Upper lobe of right lung (tissue), 1 donor: ENCODE measurements at regions not wholly inside any gene's neighbourhood (a gene's known extent, or its start where the extent isn't known, plus 50 kb on each side); places are given as distances from the start of the nearest gene placed in this dataset.

Experiments used
- ATAC-seq: fragments of 200-7000 bp; cut with Tn5 transposase; one replicate; pipeline ENCODE4 v1.9.1; 2020; ENCODE audit warnings: mild to moderate bottlenecking, moderate library complexity
- DNase-seq: peaks from one replicate; pipeline ENCODE4 v3.0.0-alpha.2; 2020
- H3K27ac ChIP-seq: fragments of 200-600 bp; one replicate; pipeline ENCODE4 v1.8.0; 2022
- H3K27me3 ChIP-seq: fragments of 200-600 bp; one replicate; pipeline ENCODE4 v1.8.0; 2022; ENCODE audit warnings: mild to moderate bottlenecking
- H3K36me3 ChIP-seq: fragments of 200-600 bp; one replicate; pipeline ENCODE4 v1.8.0; 2022
- H3K4me1 ChIP-seq: fragments of 200-600 bp; one replicate; pipeline ENCODE4 v1.8.0; 2022
- H3K4me3 ChIP-seq: fragments of 200-600 bp; one replicate; pipeline ENCODE4 v1.8.0; 2022; ENCODE audit warnings: mild to moderate bottlenecking
- H3K9me3 ChIP-seq: fragments of 200-600 bp; one replicate; pipeline ENCODE4 v1.8.0; 2022
- CTCF ChIP-seq: fragments of 200-600 bp; IDR thresholded peaks from one replicate; pipeline ENCODE4 v1.8.0; 2022; ENCODE audit warnings: antibody characterized with exemption
- intact Hi-C: fragments of 100-400 bp; cut with DNase I; formaldehyde crosslinking; loops from one replicate; pipeline ENCODE4 v1.11.0; 2022
- donor health status: DM: no; HTN: yes; CAD: no; lungs with severe emphysema.

- H3K36me3 ChIP-seq, result no peaks in the 10 kb centered on the region
- no peaks in the 10 kb centered on the region for H3K27me3 ChIP-seq
- peak; percentile 48 for ATAC-seq
- intact Hi-C loops, result no loop called here
- H3K9me3 ChIP-seq, result no peaks in the 10 kb centered on the region
- no peak for TF ChIP-seq CTCF
- no peak overlapping the region for H3K27ac ChIP-seq
- DNase-seq, result no peak
- peak overlapping the region; percentile 3 for H3K4me3 ChIP-seq
- peaks cover 21% of the 10 kb centered on the region for H3K4me1 ChIP-seq
These were observed 154.1 kb upstream of the CD180 start for GRCh38 chr5:67350618-67351201.

DNA sequence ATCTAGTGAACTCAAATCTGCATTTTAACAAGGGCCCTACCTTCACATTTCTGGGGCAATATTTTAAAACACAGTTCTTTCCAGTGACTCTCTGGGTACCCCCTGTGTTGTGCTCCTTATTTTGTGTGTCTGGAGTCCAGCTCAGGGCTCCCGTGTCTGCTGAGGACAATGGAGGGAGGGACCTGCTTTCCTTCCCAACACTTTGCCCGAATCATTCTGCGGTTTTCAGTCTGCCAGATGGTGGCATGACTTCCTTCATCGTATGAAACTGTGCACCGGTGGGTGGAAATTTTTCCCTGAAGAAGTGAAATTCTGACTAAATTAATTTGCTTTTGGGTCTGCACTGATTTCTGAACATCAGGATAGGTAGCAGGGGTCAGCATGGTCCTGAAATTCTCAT is 153.6 kb upstream of the CD180 start:
- DNase-seq, result no peak
- Histone ChIP-seq H3K9me3 (no peaks in the 10 kb centered on the region), H3K4me1 (peaks cover 21% of the 10 kb centered on the region), H3K4me3 (peak overlapping the region; percentile 3), H3K27me3 (no peaks in the 10 kb centered on the region), H3K27ac (no peak overlapping the region), H3K36me3 (no peaks in the 10 kb centered on the region)
- no peak for TF ChIP-seq CTCF
- intact Hi-C loops, result no loop called here
- peak; percentile 25 for ATAC-seq

DNA sequence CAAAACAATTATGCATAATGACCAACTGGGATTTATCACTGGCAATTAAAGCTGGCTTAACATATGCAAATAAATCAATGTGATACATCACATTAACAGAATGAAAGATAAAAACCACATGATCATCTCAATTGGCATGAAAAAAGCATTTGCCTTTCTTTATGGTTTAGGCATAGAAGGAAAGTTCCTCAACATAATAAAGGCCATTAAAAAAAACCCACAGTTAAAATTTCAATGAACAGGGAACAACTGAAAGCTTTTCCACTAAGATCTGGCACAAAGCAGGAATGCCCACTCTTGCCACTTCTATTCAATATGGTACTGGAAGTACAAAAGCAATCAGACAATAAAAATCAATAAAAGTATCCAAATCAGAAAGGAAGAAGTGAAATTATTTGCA is 151.2 kb upstream of the CD180 start:
- H3K4me1 ChIP-seq, result peaks cover 10% of the 10 kb centered on the region
- H3K4me3 ChIP-seq, result no peak overlapping the region
- no peak overlapping the region for H3K27ac ChIP-seq
- DNase-seq (no peak), ATAC-seq (no peak)
- no peak for TF ChIP-seq CTCF
- H3K36me3 ChIP-seq, result no peaks in the 10 kb centered on the region
- H3K9me3 ChIP-seq, result no peaks in the 10 kb centered on the region
- H3K27me3 ChIP-seq, result no peaks in the 10 kb centered on the region
- intact Hi-C loops, result no loop called here

- intact Hi-C loops, result no loop called here
- H3K36me3 ChIP-seq, result no peaks in the 10 kb centered on the region
- H3K9me3 ChIP-seq, result no peaks in the 10 kb centered on the region
- TF ChIP-seq CTCF, result no peak
- no peak for ATAC-seq
- no peak overlapping the region for H3K4me3 ChIP-seq
- no peak for DNase-seq
- no peak overlapping the region for H3K27ac ChIP-seq
- H3K4me1 ChIP-seq, result peaks cover 10% of the 10 kb centered on the region
- H3K27me3 ChIP-seq, result no peaks in the 10 kb centered on the region
These were observed 150.0 kb upstream of the CD180 start for GRCh38 chr5:67346611-67347010.

GRCh38 chr5:67344870-67345269 is 148.3 kb upstream of the CD180 start:
- Histone ChIP-seq H3K27me3 (no peaks in the 10 kb centered on the region), H3K4me1 (no peaks in the 10 kb centered on the region), H3K9me3 (no peaks in the 10 kb centered on the region), H3K27ac (no peak overlapping the region), H3K36me3 (no peaks in the 10 kb centered on the region), H3K4me3 (no peak overlapping the region)
- DNase-seq (no peak), ATAC-seq (no peak)
- no peak for TF ChIP-seq CTCF
- intact Hi-C loops, result no loop called here

- DNase-seq, result no peak
- no peaks in the 10 kb centered on the region for H3K36me3 ChIP-seq
- no peaks in the 10 kb centered on the region for H3K27me3 ChIP-seq
- no peaks in the 10 kb centered on the region for H3K4me1 ChIP-seq
- no peak for ATAC-seq
- no peaks in the 10 kb centered on the region for H3K9me3 ChIP-seq
- no peak overlapping the region for H3K4me3 ChIP-seq
- intact Hi-C loops, result no loop called here
- no peak for TF ChIP-seq CTCF
- no peak overlapping the region for H3K27ac ChIP-seq
These were observed 147.2 kb upstream of the CD180 start for GRCh38 chr5:67343835-67344234.
